GM18498 (cell line): ENCODE measurements at regions not wholly inside any gene's neighbourhood (a gene's known extent, or its start where the extent isn't known, plus 50 kb on each side); places are given as distances from the start of the nearest gene placed in this dataset.

ENCODE experiments used
- ATAC-seq: cut with Tn5 transposase; IDR thresholded peaks from one replicate; pipeline ENCODE4 v1.9.1; 2021; ENCODE audit warnings: mild to moderate bottlenecking, moderate library complexity; ENCODE audit not compliant: unreplicated experiment

GRCh38 chr15:98583771-98584430 lies 64.4 kb upstream of the IGF1R start:
- no peak for ATAC-seq

GRCh38 chr15:98586066-98586465 lies 62.3 kb upstream of the IGF1R start:
- no peak for ATAC-seq

GRCh38 chr15:98592136-98592535 lies 56.2 kb upstream of the IGF1R start:
- no peak for ATAC-seq

- ATAC-seq, result no peak
Observed at GRCh38 chr15:98596131-98596530, 52.2 kb upstream of the IGF1R start.

- no peak for ATAC-seq
Observed at GRCh38 chr15:98596885-98597392, 51.4 kb upstream of the IGF1R start.

- no peak for ATAC-seq
Observed at GRCh38 chr15:98597666-98598065, 50.7 kb upstream of the IGF1R start.
